ENCODE measurements at regions not wholly inside any gene's neighbourhood (a gene's known extent, or its start where the extent isn't known, plus 50 kb on each side); places are given as distances from the start of the nearest gene placed in this dataset.

DNA sequence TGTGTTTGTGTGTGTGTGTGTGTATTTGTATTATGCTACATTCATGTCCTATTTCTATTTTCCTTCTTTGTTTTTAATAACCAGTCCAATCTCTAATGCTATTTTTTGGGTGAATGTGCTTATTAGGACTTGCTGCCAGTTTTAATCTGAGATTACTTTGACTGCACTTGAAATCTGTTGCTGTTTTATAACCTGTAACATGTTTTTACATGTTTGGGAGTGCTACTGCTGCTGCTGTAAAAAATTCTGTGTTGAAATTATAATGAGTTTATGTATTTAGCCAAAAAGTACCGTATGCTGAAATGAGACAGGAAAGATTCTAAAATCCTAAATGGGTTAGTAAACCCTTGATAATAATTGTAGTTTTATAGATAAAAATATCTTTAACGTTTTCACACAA lies 104.7 kb upstream of the SSBP2 start:
- no peak for DNase-seq

DNA sequence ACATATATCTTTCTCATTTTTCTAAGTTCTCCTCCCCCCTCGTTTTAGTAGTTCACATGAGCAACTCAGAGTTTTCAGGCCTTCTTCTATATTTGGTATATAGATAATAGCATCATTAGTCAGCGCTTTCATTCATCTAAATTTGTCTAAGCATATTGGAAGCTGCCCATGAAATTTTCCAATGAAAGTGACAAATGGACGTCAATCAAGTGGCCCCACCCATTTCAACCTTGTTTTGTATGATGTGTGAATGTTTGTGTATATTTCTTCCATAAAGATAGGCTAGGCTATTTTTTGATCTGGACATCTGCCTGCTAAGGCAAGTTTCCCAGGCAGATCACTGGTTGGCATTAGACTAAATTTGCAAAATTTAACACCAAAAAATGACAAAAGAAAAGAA lies 104.0 kb upstream of the SSBP2 start:
- DNase-seq = no peak

DNA sequence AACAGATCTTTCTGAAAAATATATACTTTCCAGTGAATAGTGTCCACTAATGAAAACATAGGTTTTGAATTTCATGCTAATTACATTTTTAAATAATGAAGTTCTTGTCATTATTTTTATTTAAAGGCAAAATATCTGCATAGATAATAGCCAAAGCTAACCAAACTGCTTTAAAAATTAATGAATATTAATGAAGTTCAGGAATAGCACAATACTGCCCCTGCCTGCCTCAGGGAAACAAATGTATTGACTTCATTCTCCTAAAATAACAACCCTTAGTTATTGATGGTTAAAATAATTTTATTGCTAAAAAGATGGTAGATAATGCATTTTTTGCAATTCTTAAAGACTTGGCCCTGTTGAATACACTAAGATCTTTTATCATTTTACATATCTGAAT lies 103.6 kb upstream of the SSBP2 start:
- no peak for DNase-seq

- DNase-seq = no peak
Measured at GRCh38 chr5:81853030-81853357, 102.1 kb upstream of the SSBP2 start.

- no peak for DNase-seq
Measured at GRCh38 chr5:81852291-81853029, 101.6 kb upstream of the SSBP2 start.

DNA sequence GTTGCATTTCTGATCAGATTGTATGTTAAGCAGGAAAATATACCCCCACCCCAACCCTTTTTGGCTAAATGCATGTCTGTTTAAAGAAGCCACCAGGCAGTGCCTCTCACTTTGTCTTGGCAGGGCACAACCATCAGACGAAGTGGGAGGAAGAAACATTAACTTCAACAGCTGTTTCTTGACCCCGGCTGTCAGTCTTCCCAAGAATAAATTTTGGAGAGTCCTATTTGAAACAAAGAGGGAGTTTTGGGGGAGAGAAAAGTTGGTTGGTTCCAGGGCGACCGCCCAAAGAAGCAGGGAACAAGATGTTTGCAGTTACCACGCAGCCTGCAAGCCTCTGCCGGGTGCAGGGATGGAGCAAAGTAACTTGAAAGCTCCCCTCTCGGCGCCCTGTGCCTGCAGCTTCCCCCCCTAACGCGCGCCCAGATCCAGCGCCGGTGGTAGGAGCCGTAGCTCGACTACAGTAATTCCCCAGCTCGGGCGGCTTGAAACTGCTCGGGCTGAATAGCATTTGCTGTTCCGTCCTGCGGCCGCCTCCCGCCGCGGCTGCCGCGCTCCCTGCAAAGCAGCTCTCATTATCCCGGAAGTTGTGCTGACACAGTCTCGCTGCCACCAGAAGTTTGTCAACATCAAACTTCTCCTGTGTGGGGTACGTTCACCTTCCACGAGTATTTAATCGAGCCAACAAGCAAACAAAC lies 100.7 kb upstream of the SSBP2 start:
- DNase-seq = peak; percentile 98

- DNase-seq = no peak
Measured at GRCh38 chr5:81850501-81851357, 99.8 kb upstream of the SSBP2 start.

- DNase-seq = no peak
Measured at GRCh38 chr5:81849770-81850367, 99.0 kb upstream of the SSBP2 start.

DNA sequence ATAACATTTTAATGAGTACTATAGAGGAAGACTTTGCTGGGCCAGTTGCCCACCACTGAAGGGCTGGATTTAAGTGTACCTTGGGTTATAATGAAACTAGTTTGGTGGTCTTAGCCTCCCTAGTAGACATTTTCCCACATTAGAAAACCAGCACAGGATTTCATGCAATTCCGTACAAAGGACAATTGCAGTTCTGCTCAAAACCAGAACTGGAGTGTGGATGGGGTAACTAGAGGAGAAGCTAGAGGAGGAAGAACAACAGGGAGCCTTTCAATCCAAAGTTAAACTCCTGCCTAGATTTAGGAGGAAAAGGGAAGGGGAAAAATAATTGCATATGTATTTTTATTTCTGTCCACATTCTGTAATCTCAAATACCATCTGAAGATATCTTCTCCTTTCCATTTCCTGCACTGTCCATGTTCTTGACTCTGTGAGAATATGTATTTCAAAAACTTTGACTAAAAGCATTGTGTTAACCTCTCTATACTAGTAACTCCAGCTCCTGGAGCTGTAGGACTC lies 97.5 kb upstream of the SSBP2 start:
- no peak for DNase-seq

- DNase-seq = no peak
Measured at GRCh38 chr5:81846301-81846700, 95.4 kb upstream of the SSBP2 start.

DNA sequence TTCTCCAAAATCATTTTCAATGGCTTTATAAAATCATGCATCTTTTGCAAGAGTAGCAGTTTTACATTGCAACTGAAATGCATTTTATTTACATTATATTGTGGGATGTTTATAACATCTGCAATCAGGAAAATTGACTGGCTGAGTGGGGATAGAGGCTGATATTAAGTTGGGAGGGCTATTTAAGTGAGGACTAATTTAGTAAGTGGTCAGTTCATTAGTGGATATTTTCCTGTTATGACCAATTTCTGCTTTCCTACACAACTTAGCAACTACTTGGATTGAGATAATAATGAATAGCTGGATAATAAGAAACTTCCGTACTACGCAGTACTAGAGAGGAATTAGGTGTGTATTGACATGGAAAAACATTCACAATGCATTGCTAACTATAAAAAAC lies 92.9 kb upstream of the SSBP2 start:
- no peak for DNase-seq

GRCh38 chr5:81842795-81843398 lies 92.0 kb upstream of the SSBP2 start:
- DNase-seq = peak; percentile 44

GRCh38 chr5:81839034-81839433 lies 88.1 kb upstream of the SSBP2 start:
- no peak for DNase-seq

DNA sequence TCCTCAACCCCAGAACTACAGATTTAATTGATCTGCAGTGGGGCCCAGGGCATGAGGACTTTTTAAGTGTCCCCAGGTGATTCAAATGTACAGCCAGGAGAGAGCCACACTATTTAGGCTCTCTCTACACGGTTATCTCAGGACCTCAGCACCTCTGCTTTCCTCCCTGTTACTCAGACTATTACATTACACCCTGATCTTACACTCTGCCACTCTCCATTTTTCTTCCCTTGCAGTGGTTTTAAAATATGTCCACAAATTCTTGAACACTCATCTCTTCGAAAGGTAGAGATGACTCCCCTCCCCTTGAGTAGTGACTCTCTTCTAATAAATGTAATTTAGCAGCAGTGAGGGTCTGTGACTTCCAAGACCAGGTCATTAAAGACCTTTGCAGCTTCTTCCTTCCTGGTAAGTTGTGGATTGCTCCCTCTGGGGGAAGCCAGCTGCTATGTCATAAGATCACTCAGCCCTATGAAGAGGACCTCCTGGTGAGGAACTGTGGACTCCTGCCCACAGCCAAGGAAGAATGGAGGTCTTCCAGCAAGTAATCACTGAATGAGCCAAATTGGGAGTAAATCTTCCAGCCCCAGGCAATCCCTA lies 87.5 kb upstream of the SSBP2 start:
- no peak for DNase-seq

- no peak for DNase-seq
Measured at GRCh38 chr5:81837667-81838306, 86.9 kb upstream of the SSBP2 start.

DNA sequence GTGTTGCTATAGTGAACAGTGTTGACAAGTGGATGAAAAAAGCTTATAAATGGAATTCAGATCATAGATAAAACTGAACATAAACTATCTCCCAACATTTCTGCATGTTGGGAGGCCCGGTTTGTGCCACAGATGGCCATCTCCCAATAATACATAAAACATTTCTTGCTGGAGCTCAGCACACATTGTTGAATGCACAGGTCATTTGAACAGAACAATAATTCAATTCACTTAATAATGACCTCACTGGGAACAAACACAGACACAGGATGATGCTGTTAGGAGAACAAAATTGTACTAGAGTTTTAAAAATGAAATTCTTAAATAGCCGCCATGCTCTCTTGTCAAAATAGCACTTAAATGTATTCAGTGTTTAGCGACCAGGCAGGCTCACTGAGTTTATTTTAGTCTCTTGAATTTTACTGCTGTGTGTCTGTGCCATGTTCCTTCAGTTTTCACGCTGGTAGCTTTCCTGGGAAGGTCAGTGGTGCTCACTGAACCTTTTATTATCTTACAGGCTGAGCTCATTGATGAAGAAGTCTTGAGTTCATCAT lies 85.0 kb upstream of the SSBP2 start:
- DNase-seq = no peak

DNA sequence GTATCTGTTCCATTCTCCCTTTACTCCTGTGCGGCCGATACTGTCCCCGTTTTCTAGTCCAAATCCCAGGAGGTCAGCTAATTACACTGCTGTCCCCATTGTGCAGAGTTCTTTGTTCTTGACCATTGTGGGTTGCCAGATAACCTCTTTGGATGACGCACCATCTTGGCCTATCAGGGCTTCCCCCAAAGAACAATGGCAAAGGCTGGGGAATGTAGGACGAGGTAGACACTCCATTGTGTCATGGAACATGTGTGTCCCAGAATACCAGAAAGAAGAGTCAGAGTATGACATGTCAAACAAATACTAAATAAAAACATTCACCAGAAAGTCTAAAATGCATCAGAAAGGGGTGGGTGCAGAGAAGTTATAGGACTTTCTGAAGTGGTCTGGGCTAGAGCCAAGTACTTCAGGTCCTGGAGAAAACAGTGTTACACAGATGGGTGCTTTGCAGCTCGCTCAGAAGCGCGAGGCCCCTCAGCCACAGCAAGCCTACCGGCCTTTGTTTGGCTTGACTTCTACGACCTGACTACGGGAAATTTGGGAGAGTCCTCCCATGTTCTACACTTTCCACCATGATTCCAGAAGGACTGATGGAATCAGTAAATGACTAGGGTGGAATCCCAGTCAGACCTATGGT lies 83.2 kb upstream of the SSBP2 start:
- DNase-seq = no peak

DNA sequence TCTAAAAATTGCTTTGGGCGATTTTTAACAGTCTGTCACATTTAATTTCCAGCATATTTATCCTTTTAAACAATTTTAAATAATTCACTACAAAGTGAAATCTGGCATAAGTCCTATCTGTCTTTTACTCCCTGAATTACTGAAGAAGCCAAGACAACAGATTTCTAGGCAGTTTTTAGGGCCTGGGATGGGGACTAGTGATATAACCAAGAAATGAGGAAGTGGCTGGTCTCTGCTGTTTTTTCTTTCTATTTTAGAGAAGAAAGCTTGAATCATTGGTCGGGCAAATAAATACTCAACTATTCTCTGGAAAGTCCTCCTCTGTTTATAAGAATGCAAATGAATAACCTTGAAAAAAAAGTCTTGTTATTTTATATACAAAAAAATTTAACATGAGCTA lies 79.7 kb upstream of the SSBP2 start:
- DNase-seq = no peak

- no peak for DNase-seq
Measured at GRCh38 chr5:81829242-81829641, 78.3 kb upstream of the SSBP2 start.

DNA sequence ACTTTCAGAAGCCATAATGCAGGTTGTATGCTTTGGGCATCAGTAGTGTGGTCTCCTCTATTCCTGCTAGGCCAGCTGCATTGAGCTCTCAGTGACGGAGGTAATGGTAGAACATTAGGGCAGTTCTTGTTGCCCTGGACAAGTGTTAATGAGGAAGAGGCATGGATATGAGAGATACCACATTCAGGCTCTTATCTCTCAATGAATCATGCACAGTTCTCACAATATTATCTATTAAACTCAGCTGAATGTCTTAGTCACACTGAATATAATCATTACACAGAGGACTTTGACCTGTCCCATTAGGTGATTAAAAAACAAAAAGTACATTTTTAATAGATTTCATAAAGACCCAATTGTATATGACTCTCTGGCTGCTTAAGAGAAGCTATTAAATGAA lies 76.6 kb upstream of the SSBP2 start:
- no peak for DNase-seq

Data from renal pelvis (tissue), 1 donor.